ENCODE measurements at regions not wholly inside any gene's neighbourhood (a gene's known extent, or its start where the extent isn't known, plus 50 kb on each side); places are given as distances from the start of the nearest gene placed in this dataset.

DNA sequence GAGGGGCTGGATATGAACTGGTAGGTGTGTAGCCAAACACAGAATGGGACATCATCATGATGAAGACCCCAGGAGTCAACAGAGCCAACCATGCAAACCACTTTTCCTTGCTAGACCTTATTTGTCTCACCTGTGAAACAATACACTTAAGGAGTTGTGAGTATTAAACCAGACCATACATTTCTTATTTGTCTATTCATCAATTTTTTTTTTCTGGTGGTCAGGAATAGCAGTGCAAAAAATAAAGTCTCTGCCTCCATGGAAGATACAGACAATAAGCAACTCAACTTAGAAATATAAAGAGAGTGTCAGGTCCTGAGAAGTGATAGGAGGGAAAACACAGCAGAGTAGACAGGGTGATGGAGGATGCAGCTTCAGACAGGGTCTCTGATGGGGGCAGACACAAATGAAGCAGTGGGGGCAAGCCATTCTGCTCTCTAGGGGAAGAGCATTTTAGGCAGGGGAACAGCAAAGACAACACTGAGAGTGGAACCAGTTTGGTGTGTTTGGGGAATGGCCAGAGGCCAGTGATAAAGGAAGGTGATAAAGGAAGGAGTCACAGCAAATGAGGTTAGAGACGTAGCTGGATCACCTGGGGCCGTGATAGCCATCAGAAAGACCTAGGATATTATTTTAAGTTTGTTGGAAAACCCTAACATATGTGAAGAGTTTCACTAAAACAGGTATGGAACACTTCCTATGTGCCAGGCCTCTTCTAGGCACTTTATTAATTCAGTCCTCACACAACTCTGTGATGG is 256.2 kb downstream of the MAN2A1 start:
- ATAC-seq, result no peak

DNA sequence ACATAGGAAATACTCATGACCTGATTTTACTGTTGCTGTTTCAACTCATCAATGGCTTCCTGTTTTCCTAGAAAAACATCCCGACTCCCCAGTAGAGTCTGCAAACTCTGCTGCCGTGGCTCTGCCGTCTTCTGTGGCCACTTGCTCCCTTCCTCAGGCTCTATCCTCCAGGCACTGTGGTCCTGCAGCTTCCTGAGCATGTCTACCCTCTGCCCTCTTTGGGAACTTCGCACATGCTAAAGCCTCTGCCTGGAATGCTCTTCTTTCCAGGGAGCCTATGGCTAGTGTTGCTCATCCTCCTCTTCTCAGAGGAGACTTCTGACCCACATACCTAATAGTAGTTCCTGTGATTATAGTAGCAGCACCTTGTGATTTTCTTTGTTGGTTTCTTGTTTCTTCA is 256.9 kb downstream of the MAN2A1 start:
- no peak for ATAC-seq

GRCh38 chr5:109947667-109948066 is 257.9 kb downstream of the MAN2A1 start:
- no peak for ATAC-seq

DNA sequence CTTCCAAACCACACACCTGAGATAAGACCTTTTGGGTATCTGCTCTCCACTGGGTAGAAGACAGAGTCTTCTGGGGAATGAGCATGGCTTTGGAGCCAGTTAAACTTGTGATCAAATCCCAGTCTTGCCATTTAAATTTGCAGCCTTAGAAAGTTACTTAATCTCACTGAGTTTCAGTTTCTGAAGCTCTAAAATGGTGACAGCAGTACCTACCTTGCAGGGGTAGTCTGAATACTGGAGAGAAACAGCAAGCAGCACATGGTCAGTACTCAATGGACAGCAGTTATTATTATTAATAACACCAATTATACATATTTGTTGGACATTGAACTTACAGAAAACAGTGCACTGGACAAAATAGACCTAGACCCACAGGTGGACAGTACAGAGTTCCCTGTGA is 260.9 kb downstream of the MAN2A1 start:
- ATAC-seq, result no peak

- ATAC-seq, result no peak
Measured at GRCh38 chr5:109951348-109951747, 261.6 kb downstream of the MAN2A1 start.

DNA sequence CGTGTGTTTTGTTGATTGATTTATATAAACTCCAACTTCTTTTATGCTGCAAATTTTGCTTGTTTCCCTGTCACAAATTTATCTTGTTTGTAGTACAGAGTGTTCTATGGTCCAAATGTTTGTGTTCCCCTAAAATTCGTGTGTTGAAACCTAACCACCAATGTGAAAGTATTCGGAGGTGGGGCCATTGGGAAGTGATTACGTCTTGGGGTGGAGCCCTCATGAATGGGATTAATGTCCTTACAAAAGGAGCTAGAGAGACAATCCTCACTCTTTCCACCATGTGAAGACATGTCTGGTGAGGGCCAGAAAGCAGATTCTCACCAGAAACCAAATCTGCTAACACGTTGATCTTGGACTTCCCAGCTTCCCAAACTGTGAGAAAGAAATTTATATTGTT is 262.0 kb downstream of the MAN2A1 start:
- no peak for ATAC-seq

- no peak for ATAC-seq
Measured at GRCh38 chr5:109953761-109954160, 264.0 kb downstream of the MAN2A1 start.

DNA sequence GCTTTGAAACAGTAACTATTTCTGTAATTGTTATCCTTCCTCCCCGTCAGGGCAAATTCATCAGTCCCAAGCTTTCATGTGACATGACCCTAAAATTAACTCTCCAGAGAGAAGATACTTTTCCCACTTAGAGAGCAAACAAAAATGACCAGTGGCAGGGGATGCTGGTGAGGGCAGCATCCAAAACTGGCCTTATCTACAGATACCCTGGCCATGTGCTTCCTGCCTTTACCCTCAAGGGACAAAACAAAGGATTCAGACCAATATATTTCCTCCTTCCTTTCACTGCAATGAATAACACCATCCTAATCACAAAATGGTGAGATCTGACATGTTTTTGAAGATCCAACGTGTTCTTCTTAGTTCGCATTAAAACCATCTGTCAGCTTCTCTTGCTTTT is 267.2 kb downstream of the MAN2A1 start:
- no peak for ATAC-seq

DNA sequence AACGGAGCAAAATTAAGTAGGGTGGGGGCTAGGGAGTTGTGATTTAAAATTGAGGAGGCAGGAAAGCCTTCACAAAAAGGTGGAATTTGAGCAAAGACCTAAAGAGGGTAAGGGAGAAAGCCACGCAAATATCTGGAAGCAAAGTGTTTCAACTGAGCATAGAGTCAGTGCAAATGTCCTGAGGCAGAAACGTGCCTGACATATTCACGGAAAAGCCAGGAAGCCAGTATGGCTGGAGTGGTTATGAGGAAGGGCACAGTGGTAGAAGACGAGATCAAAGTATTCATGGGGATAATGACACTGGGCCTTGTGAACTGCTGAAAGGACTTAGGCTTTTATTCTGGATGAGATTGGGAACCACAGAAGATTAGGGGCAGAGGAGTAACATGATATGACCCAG is 268.4 kb downstream of the MAN2A1 start:
- no peak for ATAC-seq

GRCh38 chr5:109959652-109960051 is 269.9 kb downstream of the MAN2A1 start:
- ATAC-seq, result no peak

DNA sequence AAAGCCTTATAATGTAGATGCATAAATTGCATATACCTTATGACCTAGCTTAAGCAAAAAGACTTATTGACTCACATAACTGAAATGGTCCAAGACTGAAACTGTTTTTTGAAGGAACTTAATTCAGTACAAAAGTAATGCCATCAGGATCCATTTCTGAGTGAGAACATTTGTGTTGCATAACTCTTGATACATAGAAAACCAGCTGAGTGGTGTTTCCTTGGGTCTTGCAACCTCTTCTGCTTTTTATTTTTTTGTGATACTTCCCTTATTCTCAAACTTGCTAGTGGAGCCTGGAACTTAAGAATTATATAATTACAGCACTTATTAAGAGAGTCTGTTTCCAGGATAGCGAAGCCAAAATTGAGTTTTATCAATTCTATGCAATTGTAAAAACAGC is 272.0 kb downstream of the MAN2A1 start:
- ATAC-seq, result no peak

- ATAC-seq, result peak; percentile 15 to 27
Measured at GRCh38 chr5:109962882-109963603, 273.3 kb downstream of the MAN2A1 start.

GRCh38 chr5:109964136-109964535 is 274.4 kb downstream of the MAN2A1 start:
- ATAC-seq, result peak; percentile 50 to 70

GRCh38 chr5:109965634-109966033 is 275.9 kb downstream of the MAN2A1 start:
- ATAC-seq, result no peak

DNA sequence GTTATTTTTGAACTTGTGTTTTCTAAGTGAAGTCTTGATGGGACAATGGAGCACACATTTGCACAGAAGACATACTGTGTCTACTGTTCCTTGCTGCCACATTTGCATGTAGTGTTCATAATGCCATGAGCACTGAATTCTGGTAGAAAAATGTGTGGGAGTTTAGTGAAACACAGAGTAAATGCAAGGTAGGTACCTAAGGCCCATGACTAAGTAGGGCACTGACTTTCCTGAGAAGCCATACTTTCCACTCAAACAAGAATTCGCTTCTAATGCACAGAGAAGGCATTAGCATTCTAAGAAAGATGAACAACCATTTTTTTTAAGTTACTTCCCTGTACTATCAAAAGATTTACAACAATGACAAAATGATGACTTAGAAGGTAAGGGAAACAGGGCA is 282.2 kb downstream of the MAN2A1 start:
- ATAC-seq, result peak; percentile 76 to 78

- ATAC-seq, result no peak
Measured at GRCh38 chr5:109981979-109982378, 292.3 kb downstream of the MAN2A1 start.

DNA sequence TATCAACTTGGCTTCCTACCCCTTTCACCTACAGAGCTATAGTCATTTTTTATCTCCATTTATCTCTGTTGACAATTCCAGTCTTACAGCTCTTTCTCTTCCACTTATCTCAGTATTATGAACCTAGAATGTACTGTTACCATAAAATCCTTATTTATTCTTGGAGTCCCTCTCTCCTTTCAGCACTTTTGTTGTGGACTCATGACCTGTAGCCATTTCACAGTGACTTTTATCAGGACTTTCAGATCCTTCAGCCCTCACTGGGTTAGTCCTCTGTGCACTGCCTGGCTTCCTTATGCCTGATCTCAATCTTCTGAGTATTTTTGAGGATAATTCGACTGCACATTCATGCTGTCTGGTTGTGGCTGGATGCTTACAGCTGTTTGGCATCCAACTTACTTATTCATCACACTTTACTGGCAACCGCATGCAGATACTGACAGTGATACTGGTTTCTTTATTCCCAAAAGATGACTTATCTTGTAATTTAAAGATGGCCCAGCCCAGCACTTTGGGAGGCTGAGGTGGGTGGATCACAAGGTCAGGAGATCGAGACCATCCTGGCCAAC is 293.3 kb downstream of the MAN2A1 start:
- ATAC-seq, result no peak

DNA sequence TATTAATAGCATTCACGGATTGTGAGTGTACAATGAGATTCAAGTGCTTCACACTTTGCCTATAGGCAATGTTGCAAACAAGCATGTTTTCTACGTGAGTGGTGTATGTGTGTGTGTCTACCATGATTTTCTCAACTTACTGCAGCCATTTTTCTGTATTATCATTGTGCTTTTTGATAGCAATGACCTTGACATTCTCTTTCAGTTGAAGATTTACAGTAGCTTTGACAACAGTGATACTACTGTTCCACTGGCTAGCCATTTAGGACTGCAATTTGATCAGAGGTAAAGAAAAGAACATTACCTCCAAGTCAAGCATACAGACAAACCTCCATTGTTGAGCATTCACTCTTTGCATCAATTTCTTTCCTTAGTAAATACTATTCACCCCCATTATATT is 297.0 kb downstream of the MAN2A1 start:
- no peak for ATAC-seq

DNA sequence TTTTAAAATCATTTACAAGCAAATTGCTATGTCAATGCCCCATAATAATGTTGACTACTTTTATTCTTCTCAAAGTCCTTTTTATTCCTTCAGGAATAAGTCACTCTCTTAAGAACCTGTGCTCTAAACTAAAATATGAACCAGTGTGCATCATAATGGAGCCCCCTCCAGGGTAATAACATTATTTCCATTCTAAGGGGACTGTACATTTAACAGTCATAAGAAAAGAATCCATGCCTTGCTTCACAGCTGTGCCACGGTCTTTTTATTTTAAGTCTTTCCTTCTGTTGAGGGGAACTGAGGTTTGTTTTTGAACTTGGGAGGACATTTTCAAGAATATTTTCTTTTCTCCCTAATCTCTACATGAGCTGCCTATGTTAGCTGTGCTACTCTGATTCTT is 297.6 kb downstream of the MAN2A1 start:
- ATAC-seq, result no peak

GRCh38 chr5:109987970-109988369 is 298.2 kb downstream of the MAN2A1 start:
- ATAC-seq, result no peak

DNA sequence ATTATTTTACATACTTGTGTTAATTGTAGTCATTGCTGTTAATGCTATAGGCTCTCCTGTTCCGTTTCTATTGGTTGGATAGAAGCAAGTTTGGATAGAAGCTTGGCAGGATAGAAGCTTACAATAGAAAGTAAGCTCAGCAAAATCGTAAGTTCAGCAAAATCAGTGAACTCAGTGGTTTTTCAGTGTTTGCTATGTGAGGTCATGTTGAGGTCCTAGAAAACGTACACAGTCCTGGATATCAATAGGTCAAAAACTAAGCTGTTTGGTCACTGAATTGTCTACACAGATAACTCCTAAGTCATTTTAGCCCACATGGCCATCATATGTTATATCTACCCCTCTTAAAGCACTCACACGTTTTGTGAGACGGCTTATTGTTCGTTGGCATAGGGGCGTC is 299.4 kb downstream of the MAN2A1 start:
- no peak for ATAC-seq

GRCh38 chr5:109989994-109990722 is 300.4 kb downstream of the MAN2A1 start:
- no peak for ATAC-seq

- ATAC-seq, result no peak
Measured at GRCh38 chr5:109990723-109991359, 301.1 kb downstream of the MAN2A1 start.
